ENCODE measurements at regions not wholly inside any gene's neighbourhood (a gene's known extent, or its start where the extent isn't known, plus 50 kb on each side); places are given as distances from the start of the nearest gene placed in this dataset.

- no peak overlapping the region for H3K4me3 ChIP-seq (ENCODE audit: low read depth, low read length)
- TF ChIP-seq, protein P1, sequence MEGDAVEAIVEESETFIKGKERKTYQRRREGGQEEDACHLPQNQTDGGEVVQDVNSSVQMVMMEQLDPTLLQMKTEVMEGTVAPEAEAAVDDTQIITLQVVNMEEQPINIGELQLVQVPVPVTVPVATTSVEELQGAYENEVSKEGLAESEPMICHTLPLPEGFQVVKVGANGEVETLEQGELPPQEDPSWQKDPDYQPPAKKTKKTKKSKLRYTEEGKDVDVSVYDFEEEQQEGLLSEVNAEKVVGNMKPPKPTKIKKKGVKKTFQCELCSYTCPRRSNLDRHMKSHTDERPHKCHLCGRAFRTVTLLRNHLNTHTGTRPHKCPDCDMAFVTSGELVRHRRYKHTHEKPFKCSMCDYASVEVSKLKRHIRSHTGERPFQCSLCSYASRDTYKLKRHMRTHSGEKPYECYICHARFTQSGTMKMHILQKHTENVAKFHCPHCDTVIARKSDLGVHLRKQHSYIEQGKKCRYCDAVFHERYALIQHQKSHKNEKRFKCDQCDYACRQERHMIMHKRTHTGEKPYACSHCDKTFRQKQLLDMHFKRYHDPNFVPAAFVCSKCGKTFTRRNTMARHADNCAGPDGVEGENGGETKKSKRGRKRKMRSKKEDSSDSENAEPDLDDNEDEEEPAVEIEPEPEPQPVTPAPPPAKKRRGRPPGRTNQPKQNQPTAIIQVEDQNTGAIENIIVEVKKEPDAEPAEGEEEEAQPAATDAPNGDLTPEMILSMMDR (conservative IDR thresholded peaks at IDR 0.05; ENCODE audit: low read depth, low read length): no peak
- no peak for DNase-seq (ENCODE audit: low read depth)
Measured at GRCh38 chr3:159938714-159939113, 49.9 kb upstream of the IL12A start.
